Neural progenitor cell (in vitro differentiated cells): ENCODE measurements at regions not wholly inside any gene's neighbourhood (a gene's known extent, or its start where the extent isn't known, plus 50 kb on each side); places are given as distances from the start of the nearest gene placed in this dataset.

Experiments used
- EZH2 ChIP-seq: fragments of 200-600 bp; sonication (generic); IDR thresholded peaks from 2 replicates; pipeline ENCODE4 v1.6.1; 2017; ENCODE audit warnings: antibody characterized with exemption, mild to moderate bottlenecking, moderate library complexity
- TF ChIP-seq, protein P1 (sequence below): fragments of 200-600 bp; sonication (generic); IDR thresholded peaks from 2 replicates; pipeline ENCODE4 v1.5.1; 2017; ENCODE audit warnings: antibody characterized with exemption, mild to moderate bottlenecking

DNA sequence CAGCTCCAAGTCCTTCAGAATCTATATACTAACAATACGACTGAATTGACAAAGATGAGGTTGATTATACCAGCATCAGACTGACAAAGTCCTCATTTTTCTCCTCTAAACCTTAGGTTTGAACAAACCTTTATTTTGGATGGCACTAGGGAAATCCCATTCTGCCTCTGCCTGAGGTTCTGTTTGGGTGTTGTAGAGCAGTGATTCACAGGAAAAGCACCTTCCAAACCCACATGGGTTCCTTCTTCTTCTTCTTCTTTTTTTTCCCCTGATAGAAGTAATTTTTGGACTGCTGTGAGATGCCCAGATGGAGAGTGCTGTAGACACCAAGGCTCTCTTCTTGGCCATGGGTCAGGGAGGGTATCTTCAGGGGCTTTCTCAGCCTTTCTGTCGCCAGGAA lies 164.9 kb upstream of the PAPPA start:
- TF ChIP-seq, protein P1, sequence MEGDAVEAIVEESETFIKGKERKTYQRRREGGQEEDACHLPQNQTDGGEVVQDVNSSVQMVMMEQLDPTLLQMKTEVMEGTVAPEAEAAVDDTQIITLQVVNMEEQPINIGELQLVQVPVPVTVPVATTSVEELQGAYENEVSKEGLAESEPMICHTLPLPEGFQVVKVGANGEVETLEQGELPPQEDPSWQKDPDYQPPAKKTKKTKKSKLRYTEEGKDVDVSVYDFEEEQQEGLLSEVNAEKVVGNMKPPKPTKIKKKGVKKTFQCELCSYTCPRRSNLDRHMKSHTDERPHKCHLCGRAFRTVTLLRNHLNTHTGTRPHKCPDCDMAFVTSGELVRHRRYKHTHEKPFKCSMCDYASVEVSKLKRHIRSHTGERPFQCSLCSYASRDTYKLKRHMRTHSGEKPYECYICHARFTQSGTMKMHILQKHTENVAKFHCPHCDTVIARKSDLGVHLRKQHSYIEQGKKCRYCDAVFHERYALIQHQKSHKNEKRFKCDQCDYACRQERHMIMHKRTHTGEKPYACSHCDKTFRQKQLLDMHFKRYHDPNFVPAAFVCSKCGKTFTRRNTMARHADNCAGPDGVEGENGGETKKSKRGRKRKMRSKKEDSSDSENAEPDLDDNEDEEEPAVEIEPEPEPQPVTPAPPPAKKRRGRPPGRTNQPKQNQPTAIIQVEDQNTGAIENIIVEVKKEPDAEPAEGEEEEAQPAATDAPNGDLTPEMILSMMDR: no peak
- no peak for TF ChIP-seq EZH2
